B cell (primary cell): ENCODE measurements at regions not wholly inside any gene's neighbourhood (a gene's known extent, or its start where the extent isn't known, plus 50 kb on each side); places are given as distances from the start of the nearest gene placed in this dataset.

Experiments
- ATAC-seq: fragments of 200-7000 bp; cut with Tn5 transposase; one replicate; pipeline ENCODE4 v1.10.0; 2021; ENCODE audit warnings: low read depth, mild to moderate bottlenecking, moderate number of reproducible peaks, moderate library complexity
- CTCF ChIA-PET: fragments of 350-600 bp; sonication (Branson Sonifier 250); formaldehyde crosslinking; loops from one replicate; lab custom pipeline; 2021; ENCODE audit warnings: antibody characterized with exemption, inconsistent platforms; lab: Charles Lee
- POLR2A ChIA-PET: fragments of 350-600 bp; sonication (Branson Sonifier 250); formaldehyde crosslinking; loops from one replicate; lab custom pipeline; 2021; ENCODE audit warnings: antibody characterized with exemption; lab: Charles Lee
- DNase-seq: peaks from one replicate; pipeline ENCODE4 v3.0.0; 2013
- H2AFZ ChIP-seq: 2 replicates; pipeline ENCODE4 v1.6.1; 2012; ENCODE audit warnings: mild to moderate bottlenecking, low read depth, low read length; ENCODE audit not compliant: insufficient read depth, poor library complexity, severe bottlenecking
- H3K27ac ChIP-seq, 2 donors: 1 replicate in 1 of 2; 2 replicates in 1 of 2; pipeline ENCODE4 v1.5.1; 2012 to 2013; ENCODE audit warnings: low read length in 2 of 2, mild to moderate bottlenecking in 2 of 2, moderate library complexity in 1 of 2
- H3K27me3 ChIP-seq, 4 experiments: fragments of 200-600 bp in 1 of 4; sonication (generic) in 1 of 4; replicated peaks in 1 of 4; 1 replicate in 2 of 4; 2 replicates in 2 of 4; pipeline versions ENCODE4 v1.6.1 to v1.7.0; 2013 to 2016; ENCODE audit warnings: low read length in 3 of 4, mild to moderate bottlenecking in 2 of 4, mixed read lengths in 1 of 4, moderate library complexity in 1 of 4; ENCODE audit not compliant: insufficient read depth in 4 of 4, control insufficient read depth in 3 of 4; ENCODE audit errors: control extremely low read depth in 1 of 4
- H3K36me3 ChIP-seq, 2 experiments: replicated peaks in 1 of 2; 1 replicate in 1 of 2; 2 replicates in 1 of 2; pipeline versions ENCODE4 v1.6.1 to v1.7.1; 2013; ENCODE audit warnings: low read length in 1 of 2; ENCODE audit not compliant: insufficient read depth in 2 of 2, control insufficient read depth in 1 of 2; ENCODE audit errors: control extremely low read depth in 1 of 2, extremely low read depth in 1 of 2
- H3K4me1 ChIP-seq, 2 donors: fragments of 200-600 bp in 1 of 2; sonication (generic) in 1 of 2; 1 replicate in 1 of 2; 2 replicates in 1 of 2; pipeline versions ENCODE4 v1.5.1 to v1.6.1; 2013 to 2017; ENCODE audit warnings: low read length in 2 of 2; ENCODE audit not compliant: control insufficient read depth in 2 of 2, insufficient read depth in 2 of 2
- H3K4me2 ChIP-seq: replicated peaks from 2 replicates; pipeline ENCODE3; 2012; ENCODE audit warnings: mild to moderate bottlenecking, low read depth, low read length; ENCODE audit not compliant: poor library complexity, severe bottlenecking
- H3K4me3 ChIP-seq, 5 experiments: fragments of 200-600 bp in 1 of 5; sonication (generic) in 1 of 5; 1 replicate in 3 of 5; 2 replicates in 2 of 5; pipeline versions ENCODE4 v1.5.1 to v1.7.0; 2011 to 2016; ENCODE audit warnings: low read length in 4 of 5, mild to moderate bottlenecking in 4 of 5, low read depth in 2 of 5, control low read depth in 1 of 5, moderate library complexity in 1 of 5; ENCODE audit not compliant: insufficient read depth in 1 of 5; ENCODE audit errors: control extremely low read depth in 1 of 5, extremely low read depth in 1 of 5
- H3K79me2 ChIP-seq: fragments of 200-600 bp; sonication (generic); one replicate; pipeline ENCODE4 v1.6.0; 2016; ENCODE audit warnings: low read length; ENCODE audit not compliant: control insufficient read depth, insufficient read depth
- H3K9ac ChIP-seq: fragments of 200-600 bp; sonication (generic); 2 replicates; pipeline ENCODE4 v1.6.1; 2017; ENCODE audit warnings: mild to moderate bottlenecking, low read length, moderate library complexity
- H3K9me3 ChIP-seq, 3 donors: one replicate each; pipeline versions ENCODE4 v1.6.1 to v1.7.1; 2013; ENCODE audit warnings: low read length in 2 of 3; ENCODE audit not compliant: control insufficient read depth in 2 of 3, insufficient read depth in 1 of 3; ENCODE audit errors: control extremely low read depth in 1 of 3
- H4K20me1 ChIP-seq: 2 replicates; pipeline ENCODE4 v1.6.0; 2012; ENCODE audit warnings: mild to moderate bottlenecking, low read length; ENCODE audit not compliant: insufficient read depth, control insufficient read depth, poor library complexity, severe bottlenecking
- H3K27ac Mint-ChIP-seq: one replicate; pipeline ENCODE4 v1.8.0; 2021; ENCODE audit warnings: mixed read lengths
- H3K27me3 Mint-ChIP-seq: one replicate; pipeline ENCODE4 v1.8.0; 2021; ENCODE audit warnings: mixed read lengths
- H3K4me1 Mint-ChIP-seq: one replicate; pipeline ENCODE4 v1.8.0; 2021; ENCODE audit warnings: mixed read lengths
- H3K4me3 Mint-ChIP-seq: one replicate; pipeline ENCODE4 v1.8.0; 2021; ENCODE audit warnings: mixed read lengths
- H3K9me3 Mint-ChIP-seq: one replicate; pipeline ENCODE4 v1.8.0; 2022; ENCODE audit warnings: mixed read lengths; ENCODE audit not compliant: insufficient read depth
- EZH2 ChIP-seq: IDR thresholded peaks from 2 replicates; pipeline ENCODE4 v1.6.1; 2012; ENCODE audit warnings: borderline replicate concordance, low read depth, mild to moderate bottlenecking, moderate library complexity, low read length; ENCODE audit not compliant: insufficient read depth, poor library complexity, severe bottlenecking
- WGBS: methylation state at CpG from one replicate; pipeline ENCODE4 v1.1.5; 2013; ENCODE audit warnings: missing lambda C conversion rate; ENCODE audit not compliant: insufficient coverage; 5-methylcytosine and 5-hydroxymethylcytosine counted together
- intact Hi-C: fragments of 100-400 bp; cut with micrococcal nuclease; formaldehyde crosslinking; loops from one replicate; pipeline ENCODE4 v1.10.0; 2022
- TF ChIP-seq, protein P1 (sequence below): fragments of 200-600 bp; IDR thresholded peaks from one replicate; pipeline ENCODE4 v1.8.0; 2022; ENCODE audit warnings: antibody characterized with exemption, mild to moderate bottlenecking

DNA sequence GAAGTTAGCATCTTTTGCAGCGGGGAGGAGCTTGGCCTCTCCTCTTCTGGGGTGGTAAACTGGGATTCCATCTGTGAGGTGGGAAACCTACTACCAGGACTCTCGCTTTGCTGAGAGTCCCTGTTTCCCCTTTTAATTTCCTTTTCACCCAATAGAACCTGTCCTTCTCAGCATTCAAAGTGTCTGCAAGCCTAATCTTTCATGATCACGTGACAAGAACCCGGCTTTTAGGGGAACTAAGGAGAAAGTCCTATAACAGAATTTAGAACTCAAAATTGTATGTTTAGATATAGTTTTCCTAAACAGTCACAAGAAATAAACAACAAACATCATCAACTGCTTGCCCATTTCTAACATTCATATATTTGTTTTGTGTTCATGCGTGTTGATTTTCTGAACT lies 103.6 kb upstream of the CDH19 start:
- ChIA-PET POLR2A (no interaction called here), CTCF (no interaction called here)
- H3K79me2 ChIP-seq = no peaks in the 10 kb centered on the region
- DNase-seq (no peak), ATAC-seq (no peak)
- Mint-ChIP-seq H3K27ac (no peak overlapping the region), H3K4me3 (no peak overlapping the region), H3K4me1 (no peaks in the 10 kb centered on the region), H3K9me3 (peaks cover 2% of the 10 kb centered on the region), H3K27me3 (no peaks in the 10 kb centered on the region)
- H2AFZ ChIP-seq = no peak overlapping the region
- H3K9ac ChIP-seq = no peak overlapping the region
- no peaks in the 10 kb centered on the region for H3K36me3 ChIP-seq
- H3K4me3 ChIP-seq = no peak overlapping the region
- H3K27ac ChIP-seq = no peak overlapping the region
- no peaks in the 10 kb centered on the region for H4K20me1 ChIP-seq
- intact Hi-C loops = no loop called here
- no peaks in the 10 kb centered on the region for H3K27me3 ChIP-seq
- WGBS = no CpG with 5 or more reads among the region's 5 CpGs
- no peak overlapping the region for H3K4me2 ChIP-seq
- TF ChIP-seq EZH2 = no peak
- TF ChIP-seq, protein P1, sequence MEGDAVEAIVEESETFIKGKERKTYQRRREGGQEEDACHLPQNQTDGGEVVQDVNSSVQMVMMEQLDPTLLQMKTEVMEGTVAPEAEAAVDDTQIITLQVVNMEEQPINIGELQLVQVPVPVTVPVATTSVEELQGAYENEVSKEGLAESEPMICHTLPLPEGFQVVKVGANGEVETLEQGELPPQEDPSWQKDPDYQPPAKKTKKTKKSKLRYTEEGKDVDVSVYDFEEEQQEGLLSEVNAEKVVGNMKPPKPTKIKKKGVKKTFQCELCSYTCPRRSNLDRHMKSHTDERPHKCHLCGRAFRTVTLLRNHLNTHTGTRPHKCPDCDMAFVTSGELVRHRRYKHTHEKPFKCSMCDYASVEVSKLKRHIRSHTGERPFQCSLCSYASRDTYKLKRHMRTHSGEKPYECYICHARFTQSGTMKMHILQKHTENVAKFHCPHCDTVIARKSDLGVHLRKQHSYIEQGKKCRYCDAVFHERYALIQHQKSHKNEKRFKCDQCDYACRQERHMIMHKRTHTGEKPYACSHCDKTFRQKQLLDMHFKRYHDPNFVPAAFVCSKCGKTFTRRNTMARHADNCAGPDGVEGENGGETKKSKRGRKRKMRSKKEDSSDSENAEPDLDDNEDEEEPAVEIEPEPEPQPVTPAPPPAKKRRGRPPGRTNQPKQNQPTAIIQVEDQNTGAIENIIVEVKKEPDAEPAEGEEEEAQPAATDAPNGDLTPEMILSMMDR = no peak
- no peaks in the 10 kb centered on the region for H3K4me1 ChIP-seq
- H3K9me3 ChIP-seq = peaks cover 0 to 3% (median 0%) of the 10 kb centered on the region in 3 donors

DNA sequence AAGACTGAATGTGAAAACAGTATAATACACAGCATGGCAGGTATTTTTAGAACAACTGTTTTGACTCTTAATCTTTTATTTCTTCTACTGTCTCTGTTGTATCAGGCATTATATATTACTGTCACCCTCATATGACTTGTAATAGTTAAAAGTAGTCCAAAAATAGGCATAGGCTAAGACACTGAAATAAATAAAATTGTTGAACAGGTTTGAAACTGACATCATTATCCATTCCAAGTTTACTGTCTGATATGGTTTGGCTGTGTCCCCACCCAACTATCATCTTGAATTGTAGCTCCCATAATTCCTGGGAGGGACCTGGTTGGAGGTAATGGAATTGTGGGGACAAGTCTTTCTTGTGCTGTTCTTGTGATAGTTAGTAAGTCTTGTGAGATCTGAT lies 91.4 kb upstream of the CDH19 start:
- H3K9me3 Mint-ChIP-seq = no peaks in the 10 kb centered on the region
- CTCF ChIA-PET = no interaction called here

More for the DNA sequence above, 91.4 kb upstream of the CDH19 start:
- POLR2A ChIA-PET = no interaction called here
- H3K79me2 ChIP-seq = no peaks in the 10 kb centered on the region
- H4K20me1 ChIP-seq = no peaks in the 10 kb centered on the region
- no peaks in the 10 kb centered on the region for H3K36me3 ChIP-seq
- H3K9me3 ChIP-seq = no peaks in the 10 kb centered on the region
- DNase-seq (no peak), ATAC-seq (no peak)
- no peak overlapping the region for H3K27ac ChIP-seq
- H3K4me2 ChIP-seq = no peak overlapping the region
- no peaks in the 10 kb centered on the region for H3K4me1 ChIP-seq
- no peak overlapping the region for H3K9ac ChIP-seq
- no peaks in the 10 kb centered on the region for H3K27me3 Mint-ChIP-seq
- intact Hi-C loops = no loop called here
- H3K4me3 ChIP-seq = no peak overlapping the region
- H2AFZ ChIP-seq = no peak overlapping the region
- H3K27me3 ChIP-seq = no peaks in the 10 kb centered on the region
- no peak overlapping the region for H3K4me3 Mint-ChIP-seq
- no peak overlapping the region for H3K27ac Mint-ChIP-seq
- TF ChIP-seq, protein P1 = no peak
- TF ChIP-seq EZH2 = no peak
- no peaks in the 10 kb centered on the region for H3K4me1 Mint-ChIP-seq
